Endothelial cell of umbilical vein (primary cell): ENCODE measurements at regions not wholly inside any gene's neighbourhood (a gene's known extent, or its start where the extent isn't known, plus 50 kb on each side); places are given as distances from the start of the nearest gene placed in this dataset.

Source experiments
- BruUV-seq: library from RNA; stranded (reverse); fragments of 400-500 nt; replicated peaks from 2 replicates; lab custom pipeline; 2021; lab: Mats Ljungman, UMichigan
- CTCF ChIA-PET: fragments of 300-600, 350-600 bp; sonication (Branson Sonifier 250); formaldehyde crosslinking; loops from one replicate; lab custom pipeline; 2021; ENCODE audit warnings: antibody characterized with exemption, inconsistent platforms; lab: Charles Lee
- POLR2A ChIA-PET: fragments of 300-600, 350-600 bp; sonication (Branson Sonifier 250); formaldehyde crosslinking; loops from one replicate; lab custom pipeline; 2021; ENCODE audit warnings: antibody characterized with exemption, inconsistent platforms; lab: Charles Lee
- DNase-seq: peaks from one replicate; pipeline ENCODE4 v3.0.0-alpha.2; 2011; ENCODE audit warnings: low read depth, low spot score
- FAIRE-seq: peaks from 2 replicates; lab custom pipeline; 2011; peaks lifted over from hg19 to GRCh38; lab: Jason Lieb, UNC
- H2AFZ ChIP-seq: 2 replicates; pipeline ENCODE4 v1.6.0; 2012; ENCODE audit warnings: low read depth, low read length, control low read depth, inconsistent platforms
- H3K27ac ChIP-seq: 2 replicates; pipeline ENCODE4 v1.5.1; 2011; ENCODE audit warnings: low read depth, mild to moderate bottlenecking, control low read depth, low read length, moderate library complexity; ENCODE audit not compliant: insufficient read depth
- H3K27me3 ChIP-seq, 2 experiments: 2 replicates each; pipeline versions ENCODE4 v1.6.0 to v1.6.1; 2011; ENCODE audit warnings: low read length in 2 of 2, mixed read lengths in 1 of 2; ENCODE audit not compliant: control insufficient read depth in 2 of 2, insufficient read depth in 2 of 2
- H3K36me3 ChIP-seq, 2 experiments: 2 replicates in 1 of 2; 3 replicates in 1 of 2; pipeline ENCODE4 v1.5.1; 2011; ENCODE audit warnings: low read length in 2 of 2, mild to moderate bottlenecking in 1 of 2, moderate library complexity in 1 of 2; ENCODE audit not compliant: control insufficient read depth in 2 of 2, insufficient read depth in 2 of 2; ENCODE audit errors: extremely low read depth in 1 of 2
- H3K4me1 ChIP-seq: 3 replicates; pipeline ENCODE4 v1.5.1; 2011; ENCODE audit warnings: mild to moderate bottlenecking, low read length; ENCODE audit not compliant: control insufficient read depth, insufficient read depth; ENCODE audit errors: extremely low read depth
- H3K4me2 ChIP-seq: 2 replicates; pipeline ENCODE4 v1.6.1; 2011; ENCODE audit warnings: low read length, control low read depth, mixed read lengths; ENCODE audit not compliant: insufficient read depth
- H3K4me3 ChIP-seq, 3 experiments: fragments of 200-600 bp in 1 of 3; sonication (generic), shearing (Covaris generic) in 1 of 3; replicated peaks in 1 of 3; 2 replicates each; pipeline ENCODE4 v1.5.1; 2011 to 2016; ENCODE audit warnings: control low read depth in 3 of 3, low read length in 3 of 3, mild to moderate bottlenecking in 2 of 3, inconsistent platforms in 1 of 3, low read depth in 1 of 3, moderate library complexity in 1 of 3; ENCODE audit not compliant: insufficient read depth in 1 of 3
- H3K79me2 ChIP-seq: 2 replicates; pipeline ENCODE4 v1.6.0; 2012; ENCODE audit warnings: low read length, inconsistent platforms; ENCODE audit not compliant: control insufficient read depth, insufficient read depth
- H3K9ac ChIP-seq: replicated peaks from 2 replicates; pipeline ENCODE3; 2011; ENCODE audit warnings: low read length, control low read depth; ENCODE audit not compliant: insufficient read depth; ENCODE audit errors: extremely low read depth
- H3K9me1 ChIP-seq: replicated peaks from 3 replicates; pipeline ENCODE4 v1.6.0; 2011; ENCODE audit warnings: mild to moderate bottlenecking, low read length; ENCODE audit not compliant: control insufficient read depth, insufficient read depth; ENCODE audit errors: extremely low read depth
- H3K9me3 ChIP-seq: replicated peaks from 2 replicates; pipeline ENCODE4 v1.5.1; 2012; ENCODE audit warnings: low read length, inconsistent platforms; ENCODE audit not compliant: control insufficient read depth, insufficient read depth
- H4K20me1 ChIP-seq: replicated peaks from 2 replicates; pipeline ENCODE3; 2011; ENCODE audit warnings: mild to moderate bottlenecking, low read length; ENCODE audit not compliant: control insufficient read depth, insufficient read depth; ENCODE audit errors: extremely low read depth
- CTCF ChIP-seq, 2 donors: IDR thresholded peaks; 1 replicate in 1 of 2; 2 replicates in 1 of 2; pipeline ENCODE4 v1.5.1; 2011; ENCODE audit warnings: low read length in 2 of 2, mild to moderate bottlenecking in 2 of 2, moderate library complexity in 2 of 2, control low read depth in 1 of 2, inconsistent platforms in 1 of 2, low read depth in 1 of 2; ENCODE audit not compliant: insufficient read depth in 1 of 2; ENCODE audit errors: extremely low read depth in 1 of 2
- EZH2 ChIP-seq: IDR thresholded peaks from 2 replicates; pipeline ENCODE4 v1.6.1; 2012; ENCODE audit warnings: borderline replicate concordance, low read depth, mild to moderate bottlenecking, moderate library complexity, low read length, inconsistent platforms; ENCODE audit not compliant: severe bottlenecking
- FOS ChIP-seq: IDR thresholded peaks from 2 replicates; pipeline ENCODE4 v1.6.1; 2011; ENCODE audit warnings: mild to moderate bottlenecking, low read length, moderate library complexity, borderline replicate concordance; ENCODE audit not compliant: insufficient read depth
- GATA2 ChIP-seq: IDR thresholded peaks from 2 replicates; pipeline ENCODE4 v1.7.0; 2011; ENCODE audit warnings: low read depth, mild to moderate bottlenecking, moderate library complexity, mixed read lengths, low read length; ENCODE audit not compliant: insufficient read length, insufficient read depth
- JUN ChIP-seq: IDR thresholded peaks from 2 replicates; pipeline ENCODE4 v1.6.1; 2011; ENCODE audit warnings: borderline replicate concordance, low read depth; ENCODE audit not compliant: insufficient read length, insufficient read depth
- MAX ChIP-seq: IDR thresholded peaks from 2 replicates; pipeline ENCODE4 v1.6.1; 2011; ENCODE audit not compliant: insufficient read depth, insufficient read length
- MYC ChIP-seq: IDR thresholded peaks from one replicate; pipeline ENCODE4 v1.6.1; 2011; ENCODE audit warnings: mild to moderate bottlenecking, low read depth, low read length
- POLR2A ChIP-seq: IDR thresholded peaks from 2 replicates; pipeline ENCODE4 v1.6.1; 2012; ENCODE audit warnings: low read depth, mild to moderate bottlenecking, control low read depth, low read length
- POLR2AphosphoS5 ChIP-seq: IDR thresholded peaks from 2 replicates; pipeline ENCODE4 v1.6.1; 2012; ENCODE audit warnings: low read depth, mild to moderate bottlenecking, control low read depth, low read length, moderate library complexity; ENCODE audit not compliant: insufficient read depth
- dilution Hi-C: fragments of 300-500 bp; cut with MboI; formaldehyde crosslinking; loops from one replicate; pipeline ENCODE4 v1.15.0; 2019; ENCODE audit warnings: low sequenced_read_pairs; ENCODE audit not compliant: extremely low pct_ligation_motif_present
- intact Hi-C: fragments of 100-400 bp; cut with micrococcal nuclease; formaldehyde crosslinking; loops from one replicate; pipeline ENCODE4 v1.10.0; 2022

GRCh38 chr4:82248903-82249632 is 124.7 kb downstream of the HNRNPD start:
- no peaks in the 10 kb centered on the region for H3K4me1 ChIP-seq
- H3K79me2 ChIP-seq, result no peaks in the 10 kb centered on the region
- CTCF ChIA-PET, result no interaction called here
- dilution Hi-C loops (no loop called here), intact Hi-C loops (no loop called here)
- no peaks in the 10 kb centered on the region for H3K27me3 ChIP-seq
- POLR2A ChIA-PET, result no interaction called here
- H3K9me1 ChIP-seq, result no peaks in the 10 kb centered on the region
- no peaks in the 10 kb centered on the region for H3K36me3 ChIP-seq
- H4K20me1 ChIP-seq, result no peaks in the 10 kb centered on the region
- no peak overlapping the region for H3K4me2 ChIP-seq
- no TSS peak for BruUV-seq
- H3K27ac ChIP-seq, result no peak overlapping the region
- TF ChIP-seq JUN, result no peak
- no peak for TF ChIP-seq MAX
- TF ChIP-seq POLR2A, result no peak
- no peak for TF ChIP-seq POLR2AphosphoS5
- no peak for TF ChIP-seq MYC
- TF ChIP-seq GATA2, result no peak
- no peak for TF ChIP-seq CTCF (IDR thresholded peaks at IDR 0.05; ENCODE audit: extremely low read depth in 1 of 2, insufficient read depth in 1 of 2, low read depth in 1 of 2, low read length in 2 of 2)
- TF ChIP-seq EZH2, result no peak
- no peak for TF ChIP-seq FOS
- no peak overlapping the region for H3K4me3 ChIP-seq
- no peak overlapping the region for H3K9ac ChIP-seq
- H3K9me3 ChIP-seq, result no peaks in the 10 kb centered on the region
- FAIRE-seq (no peak), DNase-seq (no peak)
- no peak overlapping the region for H2AFZ ChIP-seq
